ENCODE measurements at regions not wholly inside any gene's neighbourhood (a gene's known extent, or its start where the extent isn't known, plus 50 kb on each side); places are given as distances from the start of the nearest gene placed in this dataset.

DNA sequence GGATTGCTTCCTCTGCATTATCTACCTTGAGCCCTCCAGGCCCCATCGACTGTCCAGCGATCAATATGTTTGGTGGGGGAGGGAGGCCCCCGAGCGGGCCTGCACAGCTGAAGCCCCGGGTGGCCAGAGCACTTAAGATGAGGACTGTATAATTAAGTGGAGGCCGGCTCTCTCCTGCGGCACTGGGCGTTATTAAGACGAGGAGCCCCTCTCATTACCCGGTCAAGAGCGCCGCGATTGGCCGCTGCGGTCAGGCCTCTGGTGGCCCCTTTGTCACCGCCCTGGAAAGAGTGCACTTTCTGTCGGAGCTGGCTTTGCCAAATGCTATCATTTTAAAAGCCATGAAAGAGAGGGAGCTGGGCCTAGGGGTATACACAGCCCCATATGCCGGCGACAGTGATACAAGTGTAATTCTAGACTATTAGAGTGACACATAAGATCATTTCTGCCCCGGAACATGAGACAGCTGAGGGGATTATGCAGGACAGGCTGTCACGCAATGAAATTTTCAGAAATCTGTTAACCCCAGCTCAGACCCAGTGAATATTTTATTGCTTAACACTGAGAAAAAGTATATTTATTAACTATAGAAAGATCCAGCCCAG, 106.3 kb upstream of the IRX1 start:
- Histone ChIP-seq H3K36me3 (ENCODE audit: control insufficient read depth, insufficient read depth, low read length) (no peaks in the 10 kb centered on the region), H3K4me1 (ENCODE audit: control insufficient read depth, insufficient read depth, low read length) (no peaks in the 10 kb centered on the region), H3K9me3 (ENCODE audit: control insufficient read depth, insufficient read depth, low read depth, low read length) (no peaks in the 10 kb centered on the region), H3K27me3 (ENCODE audit: control insufficient read depth, insufficient read depth, low read length) (no peaks in the 10 kb centered on the region), H3K27ac (ENCODE audit: low read length) (no peak overlapping the region), H3K4me3 (ENCODE audit: low read depth in 2 of 2, low read length in 2 of 2) (no peak overlapping the region)
- no TSS peak for BruUV-seq (replicated peaks)
- POLR2A ChIA-PET, result no interaction called here
- no peak for DNase-seq (ENCODE audit: low read depth, low spot score)
- ATAC-seq, result no peak
- in situ Hi-C loops (cut with HindIII; ENCODE audit: low pct_unique_long_range_greater_than_20kb, low sequenced_read_pairs) (no loop called here), intact Hi-C loops (cut with micrococcal nuclease; ENCODE audit: unreplicated experiment) (no loop called here)
- TF ChIP-seq, protein P1, sequence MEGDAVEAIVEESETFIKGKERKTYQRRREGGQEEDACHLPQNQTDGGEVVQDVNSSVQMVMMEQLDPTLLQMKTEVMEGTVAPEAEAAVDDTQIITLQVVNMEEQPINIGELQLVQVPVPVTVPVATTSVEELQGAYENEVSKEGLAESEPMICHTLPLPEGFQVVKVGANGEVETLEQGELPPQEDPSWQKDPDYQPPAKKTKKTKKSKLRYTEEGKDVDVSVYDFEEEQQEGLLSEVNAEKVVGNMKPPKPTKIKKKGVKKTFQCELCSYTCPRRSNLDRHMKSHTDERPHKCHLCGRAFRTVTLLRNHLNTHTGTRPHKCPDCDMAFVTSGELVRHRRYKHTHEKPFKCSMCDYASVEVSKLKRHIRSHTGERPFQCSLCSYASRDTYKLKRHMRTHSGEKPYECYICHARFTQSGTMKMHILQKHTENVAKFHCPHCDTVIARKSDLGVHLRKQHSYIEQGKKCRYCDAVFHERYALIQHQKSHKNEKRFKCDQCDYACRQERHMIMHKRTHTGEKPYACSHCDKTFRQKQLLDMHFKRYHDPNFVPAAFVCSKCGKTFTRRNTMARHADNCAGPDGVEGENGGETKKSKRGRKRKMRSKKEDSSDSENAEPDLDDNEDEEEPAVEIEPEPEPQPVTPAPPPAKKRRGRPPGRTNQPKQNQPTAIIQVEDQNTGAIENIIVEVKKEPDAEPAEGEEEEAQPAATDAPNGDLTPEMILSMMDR (IDR thresholded peaks at IDR 0.05), result no peak
- TF ChIP-seq TCF7L2 (IDR thresholded peaks at IDR 0.05; ENCODE audit: low read depth, low read length), result no peak
- TF ChIP-seq POLR2AphosphoS5 (IDR thresholded peaks at IDR 0.05; ENCODE audit: low read depth, low read length), result no peak
- TF ChIP-seq REST (IDR thresholded peaks at IDR 0.05; ENCODE audit: insufficient read depth in 1 of 2, low read depth in 2 of 2, low read length in 1 of 2), result no peak
- no peak for TF ChIP-seq SIN3A (IDR thresholded peaks at IDR 0.05; ENCODE audit: borderline replicate concordance, insufficient read depth, low read depth, low read length)
- CTCF ChIA-PET, result no interaction called here

- H3K27me3 ChIP-seq (ENCODE audit: control insufficient read depth, insufficient read depth, low read length), result no peaks in the 10 kb centered on the region
- no peaks in the 10 kb centered on the region for H3K9me3 ChIP-seq (ENCODE audit: control insufficient read depth, insufficient read depth, low read depth, low read length)
- no peaks in the 10 kb centered on the region for H3K4me1 ChIP-seq (ENCODE audit: control insufficient read depth, insufficient read depth, low read length)
- ATAC-seq (no peak), DNase-seq (ENCODE audit: low read depth, low spot score) (no peak)
- no peaks in the 10 kb centered on the region for H3K36me3 ChIP-seq (ENCODE audit: control insufficient read depth, insufficient read depth, low read length)
- BruUV-seq (replicated peaks), result no TSS peak
- ChIA-PET POLR2A (no interaction called here), CTCF (no interaction called here)
- in situ Hi-C loops (cut with HindIII; ENCODE audit: low pct_unique_long_range_greater_than_20kb, low sequenced_read_pairs), result no loop called here
- intact Hi-C loops (cut with micrococcal nuclease; ENCODE audit: unreplicated experiment), result no loop called here
- H3K27ac ChIP-seq (ENCODE audit: low read length), result no peak overlapping the region
- TF ChIP-seq, protein P1 (IDR thresholded peaks at IDR 0.05), result no peak
- TF ChIP-seq SIN3A (IDR thresholded peaks at IDR 0.05; ENCODE audit: borderline replicate concordance, insufficient read depth, low read depth, low read length) (no peak), POLR2AphosphoS5 (IDR thresholded peaks at IDR 0.05; ENCODE audit: low read depth, low read length) (no peak), TCF7L2 (IDR thresholded peaks at IDR 0.05; ENCODE audit: low read depth, low read length) (no peak), REST (IDR thresholded peaks at IDR 0.05; ENCODE audit: insufficient read depth in 1 of 2, low read depth in 2 of 2, low read length in 1 of 2) (no peak)
- no peak overlapping the region for H3K4me3 ChIP-seq (ENCODE audit: low read depth in 2 of 2, low read length in 2 of 2)
These were observed 110.8 kb upstream of the IRX1 start for GRCh38 chr5:3484836-3485235.

All from Panc1 (cell line).